Esophagus muscularis mucosa (tissue), 3 donors: ENCODE measurements at regions not wholly inside any gene's neighbourhood (a gene's known extent, or its start where the extent isn't known, plus 50 kb on each side); places are given as distances from the start of the nearest gene placed in this dataset.

ENCODE experiments used
- POLR2A ChIP-seq: fragments of 450-650 bp; IDR thresholded peaks from one replicate; pipeline ENCODE4 v1.6.1; 2017; ENCODE audit warnings: antibody characterized with exemption, moderate library complexity, mild to moderate bottlenecking, low read depth
- POLR2AphosphoS5 ChIP-seq, 2 donors: sonication (generic); formaldehyde crosslinking; IDR thresholded peaks; one replicate each; pipeline ENCODE4 v1.6.1; 2017; ENCODE audit warnings: antibody characterized with exemption in 2 of 2
- TF ChIP-seq, protein P1 (sequence below), 3 experiments: fragments of 200-600 bp in 2 of 3; fragments of 450-650 bp in 1 of 3; sonication (generic) in 2 of 3; IDR thresholded peaks; one replicate each; pipeline ENCODE4 v1.5.1; 2017 to 2019; ENCODE audit warnings: antibody characterized with exemption in 3 of 3, mild to moderate bottlenecking in 2 of 3, moderate library complexity in 1 of 3

DNA sequence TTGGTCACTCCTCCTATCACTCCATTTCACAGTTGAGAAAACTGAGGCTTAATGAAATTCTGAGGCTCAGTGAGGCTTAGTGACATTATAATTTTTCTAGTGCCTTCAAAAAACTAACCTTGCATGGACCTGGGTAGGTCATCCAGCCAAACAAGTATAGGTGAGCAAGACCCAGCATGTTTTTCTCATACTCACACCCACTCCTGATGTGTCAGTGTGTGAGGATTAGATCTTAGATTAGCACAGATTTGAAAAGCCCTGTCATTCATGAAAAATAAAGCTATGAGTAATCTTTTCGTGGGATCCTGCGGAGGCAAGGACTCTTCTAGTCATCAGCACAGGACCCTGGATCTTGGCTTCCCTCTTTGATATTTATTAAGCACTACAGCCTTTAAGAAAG, 146.7 kb downstream of the CHIC2 start:
- TF ChIP-seq, protein P1, sequence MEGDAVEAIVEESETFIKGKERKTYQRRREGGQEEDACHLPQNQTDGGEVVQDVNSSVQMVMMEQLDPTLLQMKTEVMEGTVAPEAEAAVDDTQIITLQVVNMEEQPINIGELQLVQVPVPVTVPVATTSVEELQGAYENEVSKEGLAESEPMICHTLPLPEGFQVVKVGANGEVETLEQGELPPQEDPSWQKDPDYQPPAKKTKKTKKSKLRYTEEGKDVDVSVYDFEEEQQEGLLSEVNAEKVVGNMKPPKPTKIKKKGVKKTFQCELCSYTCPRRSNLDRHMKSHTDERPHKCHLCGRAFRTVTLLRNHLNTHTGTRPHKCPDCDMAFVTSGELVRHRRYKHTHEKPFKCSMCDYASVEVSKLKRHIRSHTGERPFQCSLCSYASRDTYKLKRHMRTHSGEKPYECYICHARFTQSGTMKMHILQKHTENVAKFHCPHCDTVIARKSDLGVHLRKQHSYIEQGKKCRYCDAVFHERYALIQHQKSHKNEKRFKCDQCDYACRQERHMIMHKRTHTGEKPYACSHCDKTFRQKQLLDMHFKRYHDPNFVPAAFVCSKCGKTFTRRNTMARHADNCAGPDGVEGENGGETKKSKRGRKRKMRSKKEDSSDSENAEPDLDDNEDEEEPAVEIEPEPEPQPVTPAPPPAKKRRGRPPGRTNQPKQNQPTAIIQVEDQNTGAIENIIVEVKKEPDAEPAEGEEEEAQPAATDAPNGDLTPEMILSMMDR (IDR thresholded peaks at IDR 0.05) = no peak
- TF ChIP-seq POLR2A (no peak), POLR2AphosphoS5 (IDR thresholded peaks at IDR 0.05) (no peak)
